ENCODE measurements at regions not wholly inside any gene's neighbourhood (a gene's known extent, or its start where the extent isn't known, plus 50 kb on each side); places are given as distances from the start of the nearest gene placed in this dataset.

DNA sequence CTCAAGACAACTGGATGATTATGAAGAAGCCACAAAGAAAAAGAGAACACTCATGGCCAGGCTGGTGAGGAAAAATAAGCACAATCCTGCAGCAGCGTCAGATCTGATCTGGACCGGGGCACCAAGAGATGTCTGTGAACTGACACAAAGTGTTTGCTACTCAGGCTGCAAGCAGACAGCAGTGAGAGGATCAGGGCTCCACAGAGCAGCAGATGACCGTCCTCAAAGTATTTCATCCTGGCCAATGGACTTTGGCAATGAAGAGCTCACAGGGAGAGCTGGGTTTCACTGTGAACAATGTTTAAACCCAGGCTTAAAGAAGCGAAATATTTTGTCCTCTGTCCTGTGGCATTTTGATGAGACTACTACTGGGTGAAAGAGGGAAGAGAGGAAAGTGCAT is 299.2 kb downstream of the GPATCH2 start:
- intact Hi-C loops (cut with DNase I): no loop called here
- Histone ChIP-seq H3K4me1 (ENCODE audit: control insufficient read depth in 2 of 3, insufficient read depth in 2 of 3, low read depth in 1 of 3, low read length in 3 of 3) (peaks cover 0 to 14% (median 3%) of the 10 kb centered on the region in 3 donors), H3K9me3 (ENCODE audit: control insufficient read depth in 2 of 3, insufficient read depth in 1 of 3, low read length in 3 of 3) (no peaks in the 10 kb centered on the region), H3K36me3 (ENCODE audit: control insufficient read depth in 2 of 3, insufficient read depth in 3 of 3, low read length in 3 of 3) (no peaks in the 10 kb centered on the region), H3K27me3 (ENCODE audit: control insufficient read depth, insufficient read depth, low read length) (no peaks in the 10 kb centered on the region), H3K9ac (ENCODE audit: low read length in 3 of 3) (no peak overlapping the region), H3K4me3 (ENCODE audit: low read length in 3 of 3) (no peak overlapping the region), H3K27ac (ENCODE audit: low read depth in 2 of 2, low read length in 2 of 2) (no peak overlapping the region)
- DNase-seq (peak in 1 of 5 donors; percentile 5), FAIRE-seq (no peak)
- TF ChIP-seq, protein P1, sequence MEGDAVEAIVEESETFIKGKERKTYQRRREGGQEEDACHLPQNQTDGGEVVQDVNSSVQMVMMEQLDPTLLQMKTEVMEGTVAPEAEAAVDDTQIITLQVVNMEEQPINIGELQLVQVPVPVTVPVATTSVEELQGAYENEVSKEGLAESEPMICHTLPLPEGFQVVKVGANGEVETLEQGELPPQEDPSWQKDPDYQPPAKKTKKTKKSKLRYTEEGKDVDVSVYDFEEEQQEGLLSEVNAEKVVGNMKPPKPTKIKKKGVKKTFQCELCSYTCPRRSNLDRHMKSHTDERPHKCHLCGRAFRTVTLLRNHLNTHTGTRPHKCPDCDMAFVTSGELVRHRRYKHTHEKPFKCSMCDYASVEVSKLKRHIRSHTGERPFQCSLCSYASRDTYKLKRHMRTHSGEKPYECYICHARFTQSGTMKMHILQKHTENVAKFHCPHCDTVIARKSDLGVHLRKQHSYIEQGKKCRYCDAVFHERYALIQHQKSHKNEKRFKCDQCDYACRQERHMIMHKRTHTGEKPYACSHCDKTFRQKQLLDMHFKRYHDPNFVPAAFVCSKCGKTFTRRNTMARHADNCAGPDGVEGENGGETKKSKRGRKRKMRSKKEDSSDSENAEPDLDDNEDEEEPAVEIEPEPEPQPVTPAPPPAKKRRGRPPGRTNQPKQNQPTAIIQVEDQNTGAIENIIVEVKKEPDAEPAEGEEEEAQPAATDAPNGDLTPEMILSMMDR (IDR thresholded peaks at IDR 0.05; ENCODE audit: borderline replicate concordance, extremely low read depth, insufficient read depth): no peak

DNA sequence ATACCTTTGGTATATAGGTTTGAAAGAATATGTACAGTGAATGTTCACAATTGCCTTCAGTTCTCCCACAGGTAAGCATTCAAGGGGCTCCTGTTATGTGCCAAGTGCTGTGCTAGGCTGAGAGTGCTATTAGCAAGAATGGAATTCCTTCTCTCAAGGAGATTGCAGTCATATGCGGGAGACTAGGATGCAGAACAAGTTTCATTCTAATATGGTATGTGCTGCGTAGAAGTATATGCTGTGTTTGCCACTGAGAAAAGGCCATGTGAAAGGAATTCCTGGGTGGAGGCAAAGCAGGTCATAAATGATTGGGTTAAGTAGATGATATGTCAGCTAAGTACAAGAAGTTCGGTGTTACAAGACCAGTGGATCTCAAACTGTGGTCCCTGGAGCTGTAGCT is 303.0 kb downstream of the GPATCH2 start:
- Histone ChIP-seq H3K9me3 (ENCODE audit: control insufficient read depth in 2 of 3, insufficient read depth in 1 of 3, low read length in 3 of 3) (no peaks in the 10 kb centered on the region), H3K27ac (ENCODE audit: low read depth in 2 of 2, low read length in 2 of 2) (no peak overlapping the region), H3K9ac (ENCODE audit: low read length in 3 of 3) (no peak overlapping the region), H3K4me3 (ENCODE audit: low read length in 3 of 3) (no peak overlapping the region), H3K36me3 (ENCODE audit: control insufficient read depth in 2 of 3, insufficient read depth in 3 of 3, low read length in 3 of 3) (no peaks in the 10 kb centered on the region), H3K27me3 (ENCODE audit: control insufficient read depth, insufficient read depth, low read length) (no peaks in the 10 kb centered on the region), H3K4me1 (ENCODE audit: control insufficient read depth in 2 of 3, insufficient read depth in 2 of 3, low read depth in 1 of 3, low read length in 3 of 3) (peaks cover 0 to 8% (median 3%) of the 10 kb centered on the region in 3 donors)
- DNase-seq (no peak), FAIRE-seq (no peak)
- intact Hi-C loops (cut with DNase I): no loop called here
- TF ChIP-seq, protein P1 (IDR thresholded peaks at IDR 0.05; ENCODE audit: borderline replicate concordance, extremely low read depth, insufficient read depth): no peak

DNA sequence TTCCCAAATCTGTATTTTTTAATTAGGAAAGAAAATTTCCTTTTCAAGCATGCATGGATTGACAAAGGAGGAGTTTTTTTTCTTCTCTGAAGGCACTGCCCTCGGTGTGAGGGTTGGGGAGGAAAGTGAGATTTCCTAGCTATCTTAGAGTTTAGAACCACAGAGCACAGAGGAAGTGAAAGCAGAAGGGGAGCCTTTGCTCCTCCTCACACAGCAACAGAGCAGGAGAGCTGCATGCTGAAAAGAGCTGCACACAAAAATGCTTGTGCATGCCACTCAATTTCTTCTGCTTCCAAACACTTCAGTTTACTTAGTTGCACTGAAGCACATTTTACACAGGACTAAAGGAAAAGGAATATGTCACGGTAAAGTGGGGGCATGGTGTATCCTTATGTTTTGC is 308.1 kb downstream of the GPATCH2 start:
- Histone ChIP-seq H3K9ac (ENCODE audit: low read length in 3 of 3) (no peak overlapping the region), H3K27ac (ENCODE audit: low read depth in 2 of 2, low read length in 2 of 2) (no peak overlapping the region), H3K4me3 (ENCODE audit: low read length in 3 of 3) (no peak overlapping the region), H3K27me3 (ENCODE audit: control insufficient read depth, insufficient read depth, low read length) (no peaks in the 10 kb centered on the region), H3K4me1 (ENCODE audit: control insufficient read depth in 2 of 3, insufficient read depth in 2 of 3, low read depth in 1 of 3, low read length in 3 of 3) (no peaks in the 10 kb centered on the region), H3K9me3 (ENCODE audit: control insufficient read depth in 2 of 3, insufficient read depth in 1 of 3, low read length in 3 of 3) (no peaks in the 10 kb centered on the region), H3K36me3 (ENCODE audit: control insufficient read depth in 2 of 3, insufficient read depth in 3 of 3, low read length in 3 of 3) (no peaks in the 10 kb centered on the region)
- FAIRE-seq: no peak
- no peak for DNase-seq
- TF ChIP-seq, protein P1 (IDR thresholded peaks at IDR 0.05; ENCODE audit: borderline replicate concordance, extremely low read depth, insufficient read depth): no peak
- intact Hi-C loops (cut with DNase I): no loop called here

DNA sequence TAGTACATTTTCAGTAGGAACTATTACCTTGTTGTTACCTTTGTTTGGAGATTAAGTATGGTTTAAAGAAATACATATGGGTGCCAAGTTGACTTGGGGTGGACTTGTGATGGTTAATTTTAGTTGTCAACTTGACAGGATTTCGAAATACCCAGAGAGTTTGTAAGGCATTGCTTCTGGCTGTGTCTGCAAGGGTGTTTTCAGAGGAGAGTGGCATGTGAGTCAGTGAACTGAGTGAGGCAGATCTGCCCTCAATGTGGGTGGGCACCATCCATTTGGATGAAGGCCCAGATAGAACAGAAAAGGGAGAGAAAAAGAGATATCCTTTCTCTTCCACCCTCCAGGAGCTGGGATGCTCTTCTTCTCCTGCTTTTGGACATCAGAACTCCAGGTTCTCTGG is 315.5 kb downstream of the GPATCH2 start:
- Histone ChIP-seq H3K27ac (ENCODE audit: low read depth in 2 of 2, low read length in 2 of 2) (no peak overlapping the region), H3K4me1 (ENCODE audit: control insufficient read depth in 2 of 3, insufficient read depth in 2 of 3, low read depth in 1 of 3, low read length in 3 of 3) (no peaks in the 10 kb centered on the region)
- no peak for DNase-seq

More for the DNA sequence above, 315.5 kb downstream of the GPATCH2 start:
- H3K27me3 ChIP-seq (ENCODE audit: control insufficient read depth, insufficient read depth, low read length): no peaks in the 10 kb centered on the region
- TF ChIP-seq, protein P1 (IDR thresholded peaks at IDR 0.05; ENCODE audit: borderline replicate concordance, extremely low read depth, insufficient read depth): no peak
- H3K9me3 ChIP-seq (ENCODE audit: control insufficient read depth in 2 of 3, insufficient read depth in 1 of 3, low read length in 3 of 3): no peaks in the 10 kb centered on the region
- FAIRE-seq: no peak
- intact Hi-C loops (cut with DNase I): no loop called here
- no peak overlapping the region for H3K4me3 ChIP-seq (ENCODE audit: low read length in 3 of 3)
- no peak overlapping the region for H3K9ac ChIP-seq (ENCODE audit: low read length in 3 of 3)
- no peaks in the 10 kb centered on the region for H3K36me3 ChIP-seq (ENCODE audit: control insufficient read depth in 2 of 3, insufficient read depth in 3 of 3, low read length in 3 of 3)

All from kidney (tissue), 13 donors.